ENCODE measurements at regions not wholly inside any gene's neighbourhood (a gene's known extent, or its start where the extent isn't known, plus 50 kb on each side); places are given as distances from the start of the nearest gene placed in this dataset.

DNA sequence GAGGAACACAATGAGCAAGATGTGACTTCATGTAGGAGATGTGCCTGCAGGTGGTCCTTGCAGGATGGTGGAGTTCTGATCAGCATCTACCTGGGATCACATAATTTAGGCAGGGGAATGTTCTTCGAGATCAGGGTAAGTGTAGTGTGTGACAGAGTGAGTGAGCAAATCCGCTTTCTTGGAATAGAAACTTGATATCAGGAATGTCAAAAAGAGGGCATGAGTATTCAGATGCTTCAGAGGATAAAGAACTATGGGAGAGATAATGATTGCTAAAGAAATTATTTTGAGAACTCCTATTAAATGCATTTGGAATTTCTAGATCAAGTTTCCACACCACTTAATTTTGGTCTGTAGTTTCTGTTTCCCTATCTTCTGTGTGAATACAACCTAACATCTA lies 463.6 kb upstream of the SLC14A2 start:
- no peak overlapping the region for H3K27ac ChIP-seq
- H3K4me1 ChIP-seq (replicated peaks), result no peaks in the 10 kb centered on the region
- intact Hi-C loops (cut with DNase I), result no loop called here
- H3K36me3 ChIP-seq, result no peaks in the 10 kb centered on the region
- H3K9me3 ChIP-seq, result no peaks in the 10 kb centered on the region
- WGBS, result 91% methylated on average over 2 of the region's 2 CpGs
- no peak for DNase-seq (ENCODE audit: low spot score)
- H3K4me3 ChIP-seq, result no peak overlapping the region
- H3K27me3 ChIP-seq (replicated peaks; ENCODE audit: insufficient read depth), result no peaks in the 10 kb centered on the region
- TF ChIP-seq POLR2AphosphoS5 (IDR thresholded peaks at IDR 0.05) (no peak), POLR2A (IDR thresholded peaks at IDR 0.05) (no peak), CTCF (IDR thresholded peaks at IDR 0.05) (no peak)

- Histone ChIP-seq H3K27me3 (replicated peaks; ENCODE audit: insufficient read depth) (no peaks in the 10 kb centered on the region), H3K4me3 (no peak overlapping the region), H3K36me3 (no peaks in the 10 kb centered on the region), H3K9me3 (no peaks in the 10 kb centered on the region), H3K27ac (no peak overlapping the region), H3K4me1 (replicated peaks) (no peaks in the 10 kb centered on the region)
- no peak for TF ChIP-seq CTCF (IDR thresholded peaks at IDR 0.05)
- intact Hi-C loops (cut with DNase I), result no loop called here
- DNase-seq (ENCODE audit: low spot score), result no peak
These were observed 459.8 kb upstream of the SLC14A2 start for GRCh38 chr18:45155526-45155925.

DNA sequence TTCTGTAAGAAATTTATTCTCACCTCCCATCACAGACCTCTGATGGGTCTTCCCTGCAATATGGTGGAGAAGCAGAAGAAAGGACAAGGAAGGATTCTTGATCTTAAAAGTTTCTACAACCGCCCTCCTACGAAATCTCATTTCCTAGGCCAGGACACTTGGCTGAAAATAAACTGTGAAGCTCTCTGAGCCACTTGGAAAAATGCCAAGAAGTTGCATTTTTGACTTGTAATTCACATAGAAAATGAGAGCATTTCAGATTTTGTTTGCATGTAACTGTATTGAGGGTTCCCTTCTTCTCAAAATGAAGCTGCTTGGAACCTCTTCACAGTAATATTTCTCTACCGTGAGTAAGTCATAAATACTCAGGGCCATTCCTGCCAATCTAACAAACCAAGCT lies 458.3 kb upstream of the SLC14A2 start:
- no peak overlapping the region for H3K4me3 ChIP-seq
- no peaks in the 10 kb centered on the region for H3K4me1 ChIP-seq (replicated peaks)
- intact Hi-C loops (cut with DNase I), result no loop called here
- WGBS, result 89% methylated on average over 3 of the region's 3 CpGs
- H3K36me3 ChIP-seq, result no peaks in the 10 kb centered on the region
- no peaks in the 10 kb centered on the region for H3K9me3 ChIP-seq
- no peaks in the 10 kb centered on the region for H3K27me3 ChIP-seq (replicated peaks; ENCODE audit: insufficient read depth)
- TF ChIP-seq POLR2AphosphoS5 (IDR thresholded peaks at IDR 0.05), result no peak
- no peak for TF ChIP-seq CTCF (IDR thresholded peaks at IDR 0.05)
- TF ChIP-seq POLR2A (IDR thresholded peaks at IDR 0.05), result no peak
- no peak overlapping the region for H3K27ac ChIP-seq
- no peak for DNase-seq (ENCODE audit: low spot score)

GRCh38 chr18:45157576-45157975 lies 457.7 kb upstream of the SLC14A2 start:
- Histone ChIP-seq H3K36me3 (no peaks in the 10 kb centered on the region), H3K9me3 (no peaks in the 10 kb centered on the region), H3K4me3 (no peak overlapping the region), H3K27me3 (replicated peaks; ENCODE audit: insufficient read depth) (no peaks in the 10 kb centered on the region), H3K27ac (no peak overlapping the region), H3K4me1 (replicated peaks) (no peaks in the 10 kb centered on the region)
- 70% methylated on average over 1 of the region's 1 CpG for WGBS
- DNase-seq (ENCODE audit: low spot score), result no peak
- intact Hi-C loops (cut with DNase I), result no loop called here
- TF ChIP-seq POLR2AphosphoS5 (IDR thresholded peaks at IDR 0.05), result no peak
- TF ChIP-seq POLR2A (IDR thresholded peaks at IDR 0.05), result no peak
- no peak for TF ChIP-seq CTCF (IDR thresholded peaks at IDR 0.05)

DNA sequence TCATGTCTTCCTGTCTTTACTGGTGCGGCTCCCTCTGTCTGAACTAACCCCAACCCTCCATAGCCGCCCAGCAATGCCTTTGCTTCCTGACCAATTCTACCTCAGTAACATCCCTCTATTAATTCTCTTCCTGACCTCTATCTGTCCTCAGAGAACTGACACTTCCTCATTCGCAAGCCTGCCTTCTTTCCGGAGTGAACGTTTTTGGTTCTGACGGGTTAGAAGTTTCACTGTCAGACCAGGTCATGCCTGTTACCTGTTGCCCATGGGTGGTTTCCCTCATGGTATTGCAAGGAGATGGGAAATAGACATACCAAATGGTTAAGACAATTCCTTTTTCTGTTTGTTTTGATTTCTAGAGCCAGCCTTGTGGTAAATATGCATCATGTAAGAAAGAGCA lies 453.4 kb upstream of the SLC14A2 start:
- Histone ChIP-seq H3K4me3 (no peak overlapping the region), H3K9me3 (no peaks in the 10 kb centered on the region), H3K27me3 (replicated peaks; ENCODE audit: insufficient read depth) (no peaks in the 10 kb centered on the region), H3K4me1 (replicated peaks) (peaks cover 4% of the 10 kb centered on the region), H3K36me3 (no peaks in the 10 kb centered on the region), H3K27ac (no peak overlapping the region)
- DNase-seq (ENCODE audit: low spot score), result no peak
- WGBS, result 78% methylated on average over 6 of the region's 6 CpGs
- no peak for TF ChIP-seq POLR2AphosphoS5 (IDR thresholded peaks at IDR 0.05)
- no peak for TF ChIP-seq CTCF (IDR thresholded peaks at IDR 0.05)
- no peak for TF ChIP-seq POLR2A (IDR thresholded peaks at IDR 0.05)
- intact Hi-C loops (cut with DNase I), result no loop called here
